ENCODE measurements at regions not wholly inside any gene's neighbourhood (a gene's known extent, or its start where the extent isn't known, plus 50 kb on each side); places are given as distances from the start of the nearest gene placed in this dataset.

GRCh38 chr13:76361868-76362267, 524.3 kb downstream of the KCTD12 start:
- TF ChIP-seq CTCF (IDR thresholded peaks at IDR 0.05) = no peak
- intact Hi-C loops (cut with DNase I) = no loop called here
- Histone ChIP-seq H3K27ac (no peak overlapping the region), H3K9me3 (no peaks in the 10 kb centered on the region), H3K36me3 (no peaks in the 10 kb centered on the region), H3K4me1 (no peaks in the 10 kb centered on the region), H3K4me3 (no peak overlapping the region), H3K27me3 (no peaks in the 10 kb centered on the region)
- no peak for DNase-seq (ENCODE audit: low spot score in 2 of 2)

- no peak for TF ChIP-seq CTCF (IDR thresholded peaks at IDR 0.05)
- Histone ChIP-seq H3K4me3 (no peak overlapping the region), H3K27me3 (no peaks in the 10 kb centered on the region), H3K36me3 (no peaks in the 10 kb centered on the region), H3K27ac (no peak overlapping the region), H3K9me3 (no peaks in the 10 kb centered on the region), H3K4me1 (no peaks in the 10 kb centered on the region)
- no peak for DNase-seq (ENCODE audit: low spot score in 2 of 2)
- intact Hi-C loops (cut with DNase I) = no loop called here
Observed at GRCh38 chr13:76351541-76352229, 534.5 kb downstream of the KCTD12 start.

GRCh38 chr13:76350399-76350798, 535.8 kb downstream of the KCTD12 start:
- H3K4me1 ChIP-seq = no peaks in the 10 kb centered on the region
- no peak overlapping the region for H3K27ac ChIP-seq
- intact Hi-C loops (cut with DNase I) = no loop called here
- DNase-seq (ENCODE audit: low spot score in 2 of 2) = no peak
- H3K9me3 ChIP-seq = no peaks in the 10 kb centered on the region
- no peaks in the 10 kb centered on the region for H3K27me3 ChIP-seq
- no peaks in the 10 kb centered on the region for H3K36me3 ChIP-seq
- no peak overlapping the region for H3K4me3 ChIP-seq
- TF ChIP-seq CTCF (IDR thresholded peaks at IDR 0.05) = no peak

GRCh38 chr13:76349700-76350099, 536.5 kb downstream of the KCTD12 start:
- TF ChIP-seq CTCF (IDR thresholded peaks at IDR 0.05) = no peak
- Histone ChIP-seq H3K4me1 (no peaks in the 10 kb centered on the region), H3K27ac (no peak overlapping the region), H3K9me3 (no peaks in the 10 kb centered on the region), H3K27me3 (no peaks in the 10 kb centered on the region), H3K4me3 (no peak overlapping the region), H3K36me3 (no peaks in the 10 kb centered on the region)
- DNase-seq (ENCODE audit: low spot score in 2 of 2) = no peak
- intact Hi-C loops (cut with DNase I) = no loop called here

- intact Hi-C loops (cut with DNase I) = no loop called here
- Histone ChIP-seq H3K36me3 (no peaks in the 10 kb centered on the region), H3K27me3 (no peaks in the 10 kb centered on the region), H3K4me3 (no peak overlapping the region), H3K9me3 (no peaks in the 10 kb centered on the region), H3K4me1 (peaks cover 0 to 6% of the 10 kb centered on the region in 2 donors), H3K27ac (no peak overlapping the region)
- no peak for TF ChIP-seq CTCF (IDR thresholded peaks at IDR 0.05)
- no peak for DNase-seq (ENCODE audit: low spot score in 2 of 2)
Observed at GRCh38 chr13:76339649-76340048, 546.6 kb downstream of the KCTD12 start.

GRCh38 chr13:76338003-76338402, 548.2 kb downstream of the KCTD12 start:
- Histone ChIP-seq H3K4me1 (peaks cover 0 to 6% of the 10 kb centered on the region in 2 donors), H3K36me3 (no peaks in the 10 kb centered on the region), H3K9me3 (no peaks in the 10 kb centered on the region), H3K27ac (no peak overlapping the region), H3K27me3 (no peaks in the 10 kb centered on the region), H3K4me3 (no peak overlapping the region)
- no peak for TF ChIP-seq CTCF (IDR thresholded peaks at IDR 0.05)
- intact Hi-C loops (cut with DNase I) = no loop called here
- no peak for DNase-seq (ENCODE audit: low spot score in 2 of 2)

Data from ascending aorta (tissue), 2 donors.